ENCODE measurements at regions not wholly inside any gene's neighbourhood (a gene's known extent, or its start where the extent isn't known, plus 50 kb on each side); places are given as distances from the start of the nearest gene placed in this dataset.

GRCh38 chr15:37870711-37871110 lies 63.7 kb upstream of the TMCO5A start:
- in situ Hi-C loops (cut with MboI; ENCODE audit: low pct_ligation_motif_present in 1 of 4, low pct_unique_long_range_greater_than_20kb in 1 of 4, low sequenced_read_pairs in 3 of 4) (no loop called here), intact Hi-C loops (cut with DNase I; ENCODE audit: low total_unique reads) (no loop called here)
- Histone ChIP-seq H3K4me3 (no peak overlapping the region), H3K9me3 (no peaks in the 10 kb centered on the region), H3K4me1 (no peaks in the 10 kb centered on the region), H3K27ac (no peak overlapping the region), H3K36me3 (no peaks in the 10 kb centered on the region), H3K27me3 (no peaks in the 10 kb centered on the region)
- TF ChIP-seq POLR2A (IDR thresholded peaks at IDR 0.05): no peak
- TF ChIP-seq EP300 (IDR thresholded peaks at IDR 0.05; ENCODE audit: low read depth): no peak
- TF ChIP-seq, protein P1, sequence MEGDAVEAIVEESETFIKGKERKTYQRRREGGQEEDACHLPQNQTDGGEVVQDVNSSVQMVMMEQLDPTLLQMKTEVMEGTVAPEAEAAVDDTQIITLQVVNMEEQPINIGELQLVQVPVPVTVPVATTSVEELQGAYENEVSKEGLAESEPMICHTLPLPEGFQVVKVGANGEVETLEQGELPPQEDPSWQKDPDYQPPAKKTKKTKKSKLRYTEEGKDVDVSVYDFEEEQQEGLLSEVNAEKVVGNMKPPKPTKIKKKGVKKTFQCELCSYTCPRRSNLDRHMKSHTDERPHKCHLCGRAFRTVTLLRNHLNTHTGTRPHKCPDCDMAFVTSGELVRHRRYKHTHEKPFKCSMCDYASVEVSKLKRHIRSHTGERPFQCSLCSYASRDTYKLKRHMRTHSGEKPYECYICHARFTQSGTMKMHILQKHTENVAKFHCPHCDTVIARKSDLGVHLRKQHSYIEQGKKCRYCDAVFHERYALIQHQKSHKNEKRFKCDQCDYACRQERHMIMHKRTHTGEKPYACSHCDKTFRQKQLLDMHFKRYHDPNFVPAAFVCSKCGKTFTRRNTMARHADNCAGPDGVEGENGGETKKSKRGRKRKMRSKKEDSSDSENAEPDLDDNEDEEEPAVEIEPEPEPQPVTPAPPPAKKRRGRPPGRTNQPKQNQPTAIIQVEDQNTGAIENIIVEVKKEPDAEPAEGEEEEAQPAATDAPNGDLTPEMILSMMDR (IDR thresholded peaks at IDR 0.05): no peak
- TF ChIP-seq POLR2AphosphoS5 (IDR thresholded peaks at IDR 0.05): no peak
- DNase-seq: no peak

DNA sequence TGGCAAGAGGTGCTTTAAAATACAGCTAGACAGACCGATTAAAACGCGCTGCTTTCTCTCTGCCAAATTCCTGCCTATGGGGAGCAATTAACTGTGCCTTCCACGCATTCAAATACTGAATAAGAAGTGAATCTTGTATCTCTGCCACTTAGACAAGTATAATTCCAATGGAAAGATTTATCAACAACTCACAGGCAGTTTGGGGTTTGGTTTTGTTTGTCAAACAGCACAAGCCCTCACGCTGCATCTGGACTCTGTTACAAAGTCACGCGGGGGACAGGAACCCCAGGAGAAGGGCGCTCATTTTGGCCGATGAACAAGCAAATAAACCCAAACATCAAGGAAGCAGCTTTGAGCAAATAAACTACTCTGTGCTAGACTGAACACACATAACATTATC lies 61.8 kb upstream of the TMCO5A start:
- TF ChIP-seq POLR2AphosphoS5 (IDR thresholded peaks at IDR 0.05) (no peak), POLR2A (IDR thresholded peaks at IDR 0.05) (no peak), EP300 (IDR thresholded peaks at IDR 0.05; ENCODE audit: low read depth) (no peak)
- TF ChIP-seq, protein P1 (IDR thresholded peaks at IDR 0.05): no peak
- intact Hi-C loops (cut with DNase I; ENCODE audit: low total_unique reads) (no loop called here), in situ Hi-C loops (cut with MboI; ENCODE audit: low pct_ligation_motif_present in 1 of 4, low pct_unique_long_range_greater_than_20kb in 1 of 4, low sequenced_read_pairs in 3 of 4) (no loop called here)
- Histone ChIP-seq H3K27me3 (no peaks in the 10 kb centered on the region), H3K4me3 (no peak overlapping the region), H3K4me1 (no peaks in the 10 kb centered on the region), H3K27ac (no peak overlapping the region), H3K9me3 (no peaks in the 10 kb centered on the region), H3K36me3 (no peaks in the 10 kb centered on the region)
- WGBS, 2 donors (ENCODE audit: low coverage in 1 of 2): 11 to 39% methylated on average over 5 to 9 of the region's 9 CpGs
- no peak for DNase-seq

DNA sequence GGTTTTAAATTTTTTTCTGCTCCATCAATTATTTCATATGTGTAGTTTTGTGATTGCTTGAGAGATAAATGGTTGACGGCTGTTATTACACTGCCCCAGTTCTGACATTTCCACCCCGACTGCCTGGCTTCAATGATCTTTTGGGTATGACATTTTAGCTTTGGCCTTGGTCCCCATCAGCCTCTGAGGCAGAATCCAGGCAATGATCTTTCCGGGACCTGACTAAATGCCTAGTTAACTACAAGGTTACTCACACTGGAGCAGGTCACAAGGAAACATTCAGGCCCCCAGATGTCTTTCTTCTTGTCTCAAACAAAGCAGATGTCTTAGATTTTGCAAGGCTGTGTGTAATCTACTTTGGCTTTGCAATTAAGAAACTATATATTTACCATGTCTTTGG lies 61.1 kb upstream of the TMCO5A start:
- TF ChIP-seq POLR2AphosphoS5 (IDR thresholded peaks at IDR 0.05) (no peak), EP300 (IDR thresholded peaks at IDR 0.05; ENCODE audit: low read depth) (no peak), POLR2A (IDR thresholded peaks at IDR 0.05) (no peak)
- TF ChIP-seq, protein P1 (IDR thresholded peaks at IDR 0.05): no peak
- in situ Hi-C loops (cut with MboI; ENCODE audit: low pct_ligation_motif_present in 1 of 4, low pct_unique_long_range_greater_than_20kb in 1 of 4, low sequenced_read_pairs in 3 of 4): no loop called here
- Histone ChIP-seq H3K27me3 (peaks cover 3% of the 10 kb centered on the region), H3K9me3 (no peaks in the 10 kb centered on the region), H3K4me1 (no peaks in the 10 kb centered on the region), H3K27ac (no peak overlapping the region), H3K4me3 (no peak overlapping the region), H3K36me3 (no peaks in the 10 kb centered on the region)
- DNase-seq: no peak
- WGBS, 2 donors (ENCODE audit: low coverage in 1 of 2): 43 to 46% methylated on average over 2 to 3 of the region's 3 CpGs
- intact Hi-C loops (cut with DNase I; ENCODE audit: low total_unique reads): no loop called here

GRCh38 chr15:37876900-37877299 lies 57.5 kb upstream of the TMCO5A start:
- Histone ChIP-seq H3K9me3 (no peaks in the 10 kb centered on the region), H3K36me3 (no peaks in the 10 kb centered on the region), H3K4me1 (no peaks in the 10 kb centered on the region), H3K4me3 (no peak overlapping the region), H3K27me3 (peaks cover 6% of the 10 kb centered on the region), H3K27ac (no peak overlapping the region)
- TF ChIP-seq POLR2A (IDR thresholded peaks at IDR 0.05): no peak
- TF ChIP-seq POLR2AphosphoS5 (IDR thresholded peaks at IDR 0.05): no peak
- TF ChIP-seq EP300 (IDR thresholded peaks at IDR 0.05; ENCODE audit: low read depth): no peak
- TF ChIP-seq, protein P1 (IDR thresholded peaks at IDR 0.05): no peak
- in situ Hi-C loops (cut with MboI; ENCODE audit: low pct_ligation_motif_present in 1 of 4, low pct_unique_long_range_greater_than_20kb in 1 of 4, low sequenced_read_pairs in 3 of 4) (loop anchor here in 2 of 4 donors (25.0 kb wide), 1 partner anchor 990 kb away; no protein-coding TSS in a partner anchor), intact Hi-C loops (cut with DNase I; ENCODE audit: low total_unique reads) (no loop called here)
- no peak for DNase-seq
- 72 to 86% methylated on average over 3 of the region's 3 CpGs for WGBS, 2 donors (ENCODE audit: low coverage in 1 of 2)
